Neural cell (in vitro differentiated cells): ENCODE measurements at regions not wholly inside any gene's neighbourhood (a gene's known extent, or its start where the extent isn't known, plus 50 kb on each side); places are given as distances from the start of the nearest gene placed in this dataset.

Experiments
- EP300 ChIP-seq: fragments of 450-650 bp; conservative IDR thresholded peaks from 2 replicates; pipeline ENCODE4 v1.6.1; 2014; ENCODE audit warnings: antibody characterized with exemption, mild to moderate bottlenecking, moderate library complexity; ENCODE audit not compliant: poor library complexity, severe bottlenecking
- TF ChIP-seq, protein P1 (sequence below): fragments of 450-650 bp; IDR thresholded peaks from 2 replicates; pipeline ENCODE4 v1.5.1; 2014; ENCODE audit warnings: antibody characterized with exemption, mild to moderate bottlenecking, moderate library complexity; ENCODE audit not compliant: poor library complexity, severe bottlenecking

- TF ChIP-seq, protein P1, sequence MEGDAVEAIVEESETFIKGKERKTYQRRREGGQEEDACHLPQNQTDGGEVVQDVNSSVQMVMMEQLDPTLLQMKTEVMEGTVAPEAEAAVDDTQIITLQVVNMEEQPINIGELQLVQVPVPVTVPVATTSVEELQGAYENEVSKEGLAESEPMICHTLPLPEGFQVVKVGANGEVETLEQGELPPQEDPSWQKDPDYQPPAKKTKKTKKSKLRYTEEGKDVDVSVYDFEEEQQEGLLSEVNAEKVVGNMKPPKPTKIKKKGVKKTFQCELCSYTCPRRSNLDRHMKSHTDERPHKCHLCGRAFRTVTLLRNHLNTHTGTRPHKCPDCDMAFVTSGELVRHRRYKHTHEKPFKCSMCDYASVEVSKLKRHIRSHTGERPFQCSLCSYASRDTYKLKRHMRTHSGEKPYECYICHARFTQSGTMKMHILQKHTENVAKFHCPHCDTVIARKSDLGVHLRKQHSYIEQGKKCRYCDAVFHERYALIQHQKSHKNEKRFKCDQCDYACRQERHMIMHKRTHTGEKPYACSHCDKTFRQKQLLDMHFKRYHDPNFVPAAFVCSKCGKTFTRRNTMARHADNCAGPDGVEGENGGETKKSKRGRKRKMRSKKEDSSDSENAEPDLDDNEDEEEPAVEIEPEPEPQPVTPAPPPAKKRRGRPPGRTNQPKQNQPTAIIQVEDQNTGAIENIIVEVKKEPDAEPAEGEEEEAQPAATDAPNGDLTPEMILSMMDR, result no peak
- no peak for TF ChIP-seq EP300
Observed at GRCh38 chr12:67782573-67782972, 134.0 kb downstream of the DYRK2 start.
